Heart right ventricle (tissue), 16 donors: ENCODE measurements at regions not wholly inside any gene's neighbourhood (a gene's known extent, or its start where the extent isn't known, plus 50 kb on each side); places are given as distances from the start of the nearest gene placed in this dataset.

Experiments
- ATAC-seq, 8 donors: fragments of 200-7000 bp; cut with Tn5 transposase; one replicate each; pipeline ENCODE4 v1.9.1; 2020; ENCODE audit warnings: mild to moderate bottlenecking in 8 of 8, moderate library complexity in 8 of 8, moderate number of reproducible peaks in 1 of 8
- DNase-seq, 2 donors: peaks; one replicate each; pipeline ENCODE4 v3.0.0-alpha.2; 2020
- H3K27ac ChIP-seq, 10 donors: fragments of 200-600 bp; sonication (generic) in 2 of 10; one replicate each; pipeline versions ENCODE4 v1.5.0 to v1.8.0; 2020 to 2022; ENCODE audit warnings: mild to moderate bottlenecking in 3 of 10
- H3K27me3 ChIP-seq, 7 donors: fragments of 200-600 bp; one replicate each; pipeline ENCODE4 v1.8.0; 2021 to 2022; ENCODE audit warnings: mild to moderate bottlenecking in 2 of 7
- H3K36me3 ChIP-seq, 9 donors: fragments of 200-600 bp; sonication (generic) in 1 of 9; one replicate each; pipeline versions ENCODE4 v1.5.0 to v1.8.0; 2020 to 2022; ENCODE audit warnings: mild to moderate bottlenecking in 2 of 9
- H3K4me1 ChIP-seq, 9 donors: fragments of 200-600 bp; sonication (generic) in 1 of 9; one replicate each; pipeline versions ENCODE4 v1.5.0 to v1.8.0; 2020 to 2022; ENCODE audit warnings: mild to moderate bottlenecking in 4 of 9
- H3K4me3 ChIP-seq, 10 donors: fragments of 200-600 bp; sonication (generic) in 2 of 10; one replicate each; pipeline versions ENCODE4 v1.5.0 to v1.8.0; 2020 to 2022; ENCODE audit warnings: mild to moderate bottlenecking in 7 of 10, moderate library complexity in 2 of 10
- H3K9me3 ChIP-seq, 11 donors: fragments of 200-600 bp in 10 of 11; sonication (generic) in 2 of 11; one replicate each; pipeline versions ENCODE4 v1.5.0 to v1.8.0; 2013 to 2022; ENCODE audit warnings: mild to moderate bottlenecking in 2 of 11, control low read depth in 1 of 11, moderate library complexity in 1 of 11
- WGBS, 2 donors: extraction: QIAGEN DNeasy Blood & Tissue Kit; methylation state at CpG; one replicate each; pipeline ENCODE4 v1.1.7; 2013; ENCODE audit warnings: inconsistent platforms in 1 of 2; 5-methylcytosine and 5-hydroxymethylcytosine counted together
- intact Hi-C, 10 donors: fragments of 100-400 bp; cut with DNase I; formaldehyde crosslinking; loops; one replicate each; pipeline versions ENCODE4 v1.11.1 to v1.14.2; 2022
- TF ChIP-seq, protein P1 (sequence below), 9 donors: fragments of 200-600 bp; sonication (generic) in 2 of 9; IDR thresholded peaks; one replicate each; pipeline versions ENCODE4 v1.5.0 to v1.8.0; 2021 to 2022; ENCODE audit warnings: antibody characterized with exemption in 9 of 9, mild to moderate bottlenecking in 5 of 9, moderate library complexity in 1 of 9
- donor health status: Arrhythmogenic right ventricular cardiomyopathy.
- donor health status: ischemic (EF 13 %, LVEDD 7.1; RV severe dilation, severe dysfunction).
- donor health status: healthy with polysubstance abuse.
- donor health status: DM: no; HTN: yes; CAD: no.
- donor health status: DM: no; HTN: no; CAD: no.
- donor health status: ischemic (EF 25% LVEDD 6.9; RV normal size, moderate dysfunction).
- donor health status: ischemic (EF 25% LVEDD 5.7; RV mildly dilated, moderate dysfunction).
- donor health status: healthy.
- donor health status: DM: yes; HTN: yes; CAD: no.
- donor health status: Ischemic cardiomyopathy.
- donor health status: ischemic (EF 35%, LVEDD 5.7; RV mildly dilated, moderate dysfunction).
- donor health status: nonischemic (EF 11% LVEDD 7.7; RV severe dilation, severe dysfunction).
- donor health status: DM: yes; HTN: yes; CAD: no.
- donor health status: PGD.
- donor health status: ischemic (EF 29% LVEDD 5.4; RV normal size, mild dysfunction).
- donor health status: nonischemic (EF 23%, LVEDD 6.1; RV moderate dilation, normal function).

DNA sequence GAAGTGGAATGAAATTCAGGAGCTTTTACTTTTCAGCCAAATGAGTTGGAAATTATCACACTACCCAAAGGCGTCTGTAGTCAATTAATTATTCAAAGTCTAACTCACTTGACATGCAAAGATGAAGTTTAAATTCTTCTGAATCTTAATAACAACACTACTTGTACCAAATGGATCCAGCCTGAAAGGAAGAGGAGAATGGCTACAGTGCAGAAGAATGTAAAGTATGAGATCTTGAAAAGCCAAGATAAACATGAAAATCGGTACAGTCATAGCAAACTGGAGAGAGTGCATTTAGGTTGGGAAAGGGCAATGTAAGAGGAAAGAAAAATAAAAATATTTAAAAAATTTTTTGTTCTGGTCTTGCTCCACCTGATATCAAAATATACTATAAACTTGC, 195.5 kb downstream of the SIM1 start:
- no peak overlapping the region for H3K4me3 ChIP-seq
- no peaks in the 10 kb centered on the region for H3K4me1 ChIP-seq
- no peak for ATAC-seq
- 38 to 48% methylated on average over 2 of the region's 2 CpGs for WGBS, 2 donors
- no peaks in the 10 kb centered on the region for H3K27me3 ChIP-seq
- H3K27ac ChIP-seq = no peak overlapping the region
- intact Hi-C loops = no loop called here
- H3K36me3 ChIP-seq = no peaks in the 10 kb centered on the region
- TF ChIP-seq, protein P1, sequence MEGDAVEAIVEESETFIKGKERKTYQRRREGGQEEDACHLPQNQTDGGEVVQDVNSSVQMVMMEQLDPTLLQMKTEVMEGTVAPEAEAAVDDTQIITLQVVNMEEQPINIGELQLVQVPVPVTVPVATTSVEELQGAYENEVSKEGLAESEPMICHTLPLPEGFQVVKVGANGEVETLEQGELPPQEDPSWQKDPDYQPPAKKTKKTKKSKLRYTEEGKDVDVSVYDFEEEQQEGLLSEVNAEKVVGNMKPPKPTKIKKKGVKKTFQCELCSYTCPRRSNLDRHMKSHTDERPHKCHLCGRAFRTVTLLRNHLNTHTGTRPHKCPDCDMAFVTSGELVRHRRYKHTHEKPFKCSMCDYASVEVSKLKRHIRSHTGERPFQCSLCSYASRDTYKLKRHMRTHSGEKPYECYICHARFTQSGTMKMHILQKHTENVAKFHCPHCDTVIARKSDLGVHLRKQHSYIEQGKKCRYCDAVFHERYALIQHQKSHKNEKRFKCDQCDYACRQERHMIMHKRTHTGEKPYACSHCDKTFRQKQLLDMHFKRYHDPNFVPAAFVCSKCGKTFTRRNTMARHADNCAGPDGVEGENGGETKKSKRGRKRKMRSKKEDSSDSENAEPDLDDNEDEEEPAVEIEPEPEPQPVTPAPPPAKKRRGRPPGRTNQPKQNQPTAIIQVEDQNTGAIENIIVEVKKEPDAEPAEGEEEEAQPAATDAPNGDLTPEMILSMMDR (IDR thresholded peaks at IDR 0.05) = no peak
- no peaks in the 10 kb centered on the region for H3K9me3 ChIP-seq
- no peak for DNase-seq

DNA sequence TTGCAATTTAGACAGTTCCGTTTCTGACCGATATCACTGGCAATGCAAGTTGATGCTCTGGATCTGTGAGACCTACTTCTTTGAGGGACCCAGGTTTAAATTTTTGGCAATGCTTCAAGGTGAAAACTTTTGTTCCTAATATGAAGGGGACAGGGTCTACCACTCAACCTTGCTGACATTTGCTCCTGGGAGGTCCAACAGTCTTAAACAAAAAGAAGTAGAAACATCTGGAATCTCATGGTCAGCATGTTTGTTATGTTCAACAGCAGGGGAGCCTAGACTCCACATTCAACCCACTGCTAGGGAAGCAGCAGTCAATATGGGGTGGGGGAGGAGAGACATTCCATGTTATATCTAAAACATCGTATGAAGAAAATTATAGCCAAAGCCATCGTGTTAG, 196.4 kb downstream of the SIM1 start:
- Histone ChIP-seq H3K27ac (no peak overlapping the region), H3K4me1 (no peaks in the 10 kb centered on the region), H3K36me3 (no peaks in the 10 kb centered on the region), H3K27me3 (no peaks in the 10 kb centered on the region), H3K4me3 (no peak overlapping the region), H3K9me3 (no peaks in the 10 kb centered on the region)
- DNase-seq (no peak), ATAC-seq (no peak)
- TF ChIP-seq, protein P1 (IDR thresholded peaks at IDR 0.05) = no peak
- intact Hi-C loops = no loop called here
- 88 to 89% methylated on average over 4 of the region's 4 CpGs for WGBS, 2 donors

DNA sequence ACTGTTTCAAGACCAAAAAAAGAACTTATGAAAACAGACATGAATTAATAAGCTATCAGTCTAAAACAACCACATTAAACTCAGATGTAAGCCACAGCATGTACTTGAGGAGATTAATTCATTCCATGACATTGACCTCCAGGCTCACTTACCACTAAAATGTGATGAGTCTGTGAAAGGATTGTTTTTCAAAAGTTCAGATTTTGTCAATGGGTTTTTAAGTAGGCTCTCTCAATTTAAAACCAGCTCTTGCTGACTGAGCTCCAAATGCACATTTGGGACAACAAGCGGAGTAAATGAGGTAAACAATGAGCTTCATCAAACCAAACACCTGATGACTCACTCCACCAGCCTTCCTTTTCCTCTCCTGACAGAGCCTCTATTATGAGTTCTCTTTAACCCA, 197.0 kb downstream of the SIM1 start:
- H3K27ac ChIP-seq = no peak overlapping the region
- 84 to 87% methylated on average over 1 of the region's 1 CpG for WGBS, 2 donors
- TF ChIP-seq, protein P1 (IDR thresholded peaks at IDR 0.05) = no peak
- no peak overlapping the region for H3K4me3 ChIP-seq
- intact Hi-C loops = no loop called here
- H3K9me3 ChIP-seq = no peaks in the 10 kb centered on the region
- no peaks in the 10 kb centered on the region for H3K4me1 ChIP-seq
- H3K36me3 ChIP-seq = no peaks in the 10 kb centered on the region
- H3K27me3 ChIP-seq = no peaks in the 10 kb centered on the region
- ATAC-seq = no peak
- no peak for DNase-seq

DNA sequence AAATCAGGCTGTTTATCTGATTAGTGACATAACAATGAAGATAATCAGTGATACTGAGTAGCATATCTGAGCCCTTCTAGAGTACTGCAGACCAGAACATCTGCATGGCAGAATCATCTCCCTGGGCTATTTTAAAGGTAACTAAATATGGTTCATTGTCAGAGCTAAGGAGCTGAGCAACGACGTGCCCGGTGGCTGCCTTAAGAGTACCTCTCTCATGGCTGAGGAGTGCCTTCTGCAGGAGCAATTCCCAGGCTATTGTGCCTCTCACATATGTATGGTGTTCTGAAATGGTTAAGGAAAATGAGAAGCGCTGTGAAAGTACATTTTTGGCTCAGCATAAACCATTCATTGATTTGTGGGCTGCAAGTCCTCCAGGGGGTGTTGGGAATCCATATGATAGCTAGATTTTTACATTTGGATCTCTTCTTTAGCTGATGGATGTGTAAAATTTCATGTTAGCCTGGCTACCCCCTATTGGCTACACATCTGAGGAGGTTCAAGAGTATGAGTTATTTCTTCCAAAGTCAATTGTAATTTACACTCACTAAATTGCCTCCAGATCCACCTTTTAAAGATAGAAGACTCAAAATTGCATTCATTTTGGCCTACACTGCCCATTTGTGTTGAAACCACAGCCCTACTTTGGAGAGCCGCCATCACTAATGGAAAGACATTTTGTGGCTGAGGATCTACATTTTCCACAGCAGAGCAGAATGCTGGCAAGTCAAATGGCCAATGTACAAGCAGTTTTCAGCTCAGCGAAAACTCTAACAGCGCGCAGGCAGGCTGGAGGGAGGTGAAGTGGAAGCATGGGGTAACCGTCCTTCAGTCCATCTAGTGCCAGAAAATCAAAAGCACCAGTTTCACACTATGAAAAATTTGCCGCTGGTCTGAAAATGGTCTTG, 198.0 kb downstream of the SIM1 start:
- TF ChIP-seq, protein P1 (IDR thresholded peaks at IDR 0.05) = no peak
- no peak overlapping the region for H3K27ac ChIP-seq
- H3K4me3 ChIP-seq = no peak overlapping the region
- WGBS, 2 donors = 75 to 79% methylated on average over 10 of the region's 10 CpGs
- no peaks in the 10 kb centered on the region for H3K4me1 ChIP-seq
- no peaks in the 10 kb centered on the region for H3K9me3 ChIP-seq
- intact Hi-C loops = no loop called here
- H3K27me3 ChIP-seq = no peaks in the 10 kb centered on the region
- no peaks in the 10 kb centered on the region for H3K36me3 ChIP-seq
- no peak for DNase-seq
- ATAC-seq = no peak
